GM19463 (cell line): ENCODE measurements at regions not wholly inside any gene's neighbourhood (a gene's known extent, or its start where the extent isn't known, plus 50 kb on each side); places are given as distances from the start of the nearest gene placed in this dataset.
A peak's percentile ranks its signal among the peaks of the same experiment; 100 is the strongest.
"Not testable (repeated sequence)": the region's sequence is repeated elsewhere in the genome, so short reads cannot be mapped to it uniquely, and the experiment has no call there.

Experiments used
- ATAC-seq: cut with Tn5 transposase; IDR thresholded peaks from one replicate; pipeline ENCODE4 v1.9.1; 2021; ENCODE audit warnings: mild to moderate bottlenecking, moderate library complexity; ENCODE audit not compliant: unreplicated experiment

GRCh38 chr2:199216253-199216652, 241.5 kb downstream of the SATB2 start:
- peak; percentile 76 for ATAC-seq

GRCh38 chr2:199207011-199207410, 250.7 kb downstream of the SATB2 start:
- ATAC-seq = no peak

DNA sequence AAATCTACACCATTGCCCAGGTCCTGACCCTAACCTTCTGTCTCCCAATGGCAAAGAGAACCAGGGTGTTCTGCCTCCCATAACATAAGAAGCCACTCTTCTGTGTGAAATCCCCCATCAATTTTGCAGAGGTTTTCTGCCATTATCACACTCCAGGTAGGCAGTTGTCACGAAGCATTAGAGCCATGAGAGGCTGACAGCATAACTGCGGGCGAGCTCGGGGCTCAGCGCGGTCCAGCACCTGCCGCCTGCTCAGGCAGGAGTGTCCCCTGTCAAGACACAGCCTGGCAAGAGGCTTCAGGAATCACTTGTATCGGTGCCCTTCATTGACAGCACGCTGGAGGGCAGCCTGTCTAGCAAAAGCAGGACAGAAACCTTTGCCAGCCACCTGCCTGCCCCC, 251.2 kb downstream of the SATB2 start:
- no peak for ATAC-seq

GRCh38 chr2:199202964-199203363, 254.8 kb downstream of the SATB2 start:
- no peak for ATAC-seq

GRCh38 chr2:199201539-199201938, 256.2 kb downstream of the SATB2 start:
- no peak for ATAC-seq

- no peak for ATAC-seq
Measured at GRCh38 chr2:199199797-199200196, 257.9 kb downstream of the SATB2 start.

DNA sequence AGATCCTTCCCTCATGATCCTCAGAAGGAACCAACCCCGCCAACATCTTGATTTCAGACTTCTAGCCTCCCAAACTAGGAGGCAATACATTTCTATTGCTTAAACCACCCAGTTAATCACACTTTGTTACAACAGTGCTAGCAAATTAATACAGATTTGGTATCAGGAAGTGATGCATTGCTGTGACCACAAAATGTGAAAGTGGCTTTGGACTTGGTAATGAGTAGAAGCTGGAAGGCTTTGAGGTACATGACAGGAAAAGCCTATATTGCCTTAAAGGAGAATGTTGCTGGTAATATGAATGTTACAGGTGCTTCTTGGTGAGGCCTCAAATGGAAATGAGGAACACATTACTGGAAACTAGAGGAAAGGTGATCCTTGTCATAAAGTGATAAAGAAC, 260.3 kb downstream of the SATB2 start:
- no peak for ATAC-seq

DNA sequence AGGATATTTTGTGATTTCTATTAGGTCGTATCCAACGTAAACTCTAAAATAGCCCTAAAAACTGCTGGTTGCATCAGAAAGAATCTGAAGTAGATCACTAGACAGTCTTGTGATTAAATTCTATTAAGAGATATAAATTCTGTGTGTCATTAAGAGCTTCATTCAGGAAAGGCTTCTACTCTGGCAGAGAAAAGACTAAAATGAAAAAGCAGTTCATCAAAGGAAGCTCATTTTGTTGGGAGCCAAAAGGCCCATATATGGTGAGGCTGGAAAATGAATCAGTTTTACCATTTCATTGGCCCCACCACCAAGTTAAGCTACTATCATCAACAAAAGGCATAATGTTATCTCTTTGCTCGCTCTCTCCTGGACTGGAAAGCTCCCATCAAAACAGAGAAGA, 261.1 kb downstream of the SATB2 start:
- ATAC-seq = no peak

GRCh38 chr2:199195927-199196502, 261.7 kb downstream of the SATB2 start:
- no peak for ATAC-seq

GRCh38 chr2:199191461-199191860, 266.3 kb downstream of the SATB2 start:
- ATAC-seq = no peak

GRCh38 chr2:199189229-199189628, 268.5 kb downstream of the SATB2 start:
- no peak for ATAC-seq

DNA sequence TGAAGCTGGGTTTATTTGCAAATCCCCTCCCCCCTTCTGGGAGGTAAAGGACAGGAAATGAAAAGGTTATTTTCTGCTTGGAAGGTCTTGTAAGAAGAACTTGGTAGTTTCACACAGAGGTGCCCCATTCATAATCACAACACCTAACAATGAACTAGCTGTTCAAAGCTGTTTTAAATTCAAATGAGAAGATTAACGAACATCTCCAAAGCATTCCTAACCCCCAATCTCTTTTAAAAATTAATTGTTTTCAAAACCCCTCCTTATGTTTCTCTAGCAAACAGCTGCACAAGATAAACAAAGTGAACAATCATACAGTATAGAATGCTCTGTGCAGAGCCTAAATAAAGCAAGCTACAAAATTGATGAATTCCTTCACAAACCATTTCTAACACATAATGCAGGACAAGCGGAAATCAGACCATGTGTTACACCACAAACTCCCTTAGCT, 271.4 kb downstream of the SATB2 start:
- ATAC-seq = no peak

GRCh38 chr2:199185174-199185573, 272.6 kb downstream of the SATB2 start:
- not testable (repeated sequence) for ATAC-seq

DNA sequence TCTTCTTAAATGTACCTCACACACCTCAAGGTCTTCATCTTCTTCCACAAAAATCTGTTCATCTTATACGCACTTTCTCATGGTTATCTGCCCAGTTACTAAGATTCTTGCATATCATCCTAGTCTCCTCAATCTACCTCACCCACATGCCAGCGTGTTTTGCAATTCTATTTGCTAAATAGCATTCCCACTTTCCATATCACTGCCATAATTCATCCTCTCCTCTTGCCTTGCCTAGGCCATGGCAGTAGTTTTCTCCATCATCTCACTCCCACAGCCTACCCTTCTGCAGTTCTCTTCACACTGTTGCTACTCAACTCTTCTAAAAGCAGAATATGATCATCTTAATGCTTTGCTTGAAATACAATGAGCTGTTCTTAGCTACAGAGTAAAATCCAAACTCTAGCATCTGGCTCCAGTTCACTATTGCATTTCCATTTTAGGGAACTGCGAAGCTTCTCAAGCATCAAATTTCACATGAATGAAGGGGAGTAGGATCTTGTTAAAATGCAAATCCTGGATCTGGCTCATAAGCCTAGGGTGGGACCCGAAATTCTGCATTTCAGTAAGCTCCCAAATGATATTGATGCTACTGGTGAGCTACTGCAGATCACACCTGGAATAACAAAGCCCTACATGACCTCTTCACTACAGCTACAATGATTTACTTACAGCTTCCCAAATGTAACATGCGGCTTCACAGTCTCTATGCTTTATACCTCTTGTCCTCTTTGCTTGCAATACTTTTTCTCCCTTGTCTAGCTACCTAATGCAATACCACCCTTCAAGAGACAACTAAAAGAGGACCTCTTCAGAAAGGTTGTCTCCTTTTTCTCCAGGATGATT, 293.9 kb downstream of the SATB2 start:
- ATAC-seq = no peak

DNA sequence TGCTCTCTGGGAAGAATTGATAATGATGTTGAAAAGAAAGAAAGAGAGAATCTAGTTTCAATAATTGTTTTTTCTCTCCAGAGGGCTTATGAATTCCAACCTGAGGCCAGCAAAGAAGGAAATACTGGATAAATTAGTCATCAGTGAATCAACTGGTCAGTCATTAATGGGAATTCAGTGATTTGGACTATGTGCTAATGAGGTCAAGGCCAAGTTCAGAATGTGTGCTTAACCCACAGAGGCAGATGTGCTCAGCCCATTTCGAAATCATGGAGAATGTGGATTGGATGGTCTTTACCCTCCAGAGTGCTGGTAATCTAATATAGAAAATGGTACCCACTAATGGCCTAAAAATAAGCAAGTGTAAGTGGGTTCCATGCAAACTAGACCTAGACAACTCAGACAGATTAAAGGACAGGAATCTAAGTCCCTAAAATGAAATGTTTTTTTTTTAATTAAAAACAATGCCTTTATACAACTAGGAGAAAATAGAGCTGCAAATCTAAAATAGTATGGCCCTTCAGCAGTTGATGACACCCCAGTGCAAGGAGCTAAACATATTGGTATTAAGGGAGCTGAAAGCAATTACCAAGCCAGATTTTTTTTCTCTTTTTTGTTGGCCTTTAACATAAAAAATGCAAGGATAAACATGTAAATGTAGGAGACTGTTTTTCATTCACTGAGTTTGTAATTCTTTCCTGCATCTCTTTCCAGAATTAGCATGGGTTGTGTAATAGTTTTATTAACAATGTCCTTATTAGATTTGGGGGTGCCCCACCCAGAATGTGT, 296.9 kb downstream of the SATB2 start:
- ATAC-seq = no peak

GRCh38 chr2:199160081-199160480, 297.7 kb downstream of the SATB2 start:
- no peak for ATAC-seq

DNA sequence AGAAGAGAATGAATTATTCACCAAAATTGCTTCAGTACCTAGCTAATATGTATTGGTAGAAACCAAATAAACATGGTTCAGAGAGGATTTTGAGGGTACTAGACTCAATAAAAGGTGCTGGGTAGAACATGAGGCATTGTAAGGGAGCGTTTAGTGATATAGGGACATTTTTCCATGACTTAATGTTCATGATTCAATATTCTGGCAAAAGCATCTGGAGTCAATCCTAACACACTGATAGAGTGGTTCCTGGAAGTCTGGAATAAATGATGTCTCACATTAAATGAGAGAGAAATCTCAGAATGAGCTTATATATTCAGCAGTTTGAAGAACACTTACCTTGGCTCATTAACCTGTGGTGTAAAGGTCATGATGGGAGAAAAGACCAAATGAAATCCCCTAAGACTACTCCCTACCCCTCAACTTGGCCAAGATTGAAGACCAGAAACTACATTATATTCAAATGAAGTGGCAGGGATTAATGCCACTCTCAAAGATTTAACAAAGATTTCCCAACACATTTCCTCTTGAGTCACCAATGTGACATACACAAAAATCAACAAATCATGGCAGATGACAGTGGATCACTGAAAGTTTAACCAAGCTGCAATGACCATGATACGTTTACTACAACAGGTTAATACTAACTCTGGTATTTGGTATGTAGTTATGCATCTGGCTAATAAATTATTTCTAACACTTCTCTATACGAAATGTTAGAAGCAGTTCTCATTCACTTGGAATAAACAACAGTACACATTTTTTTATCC, 309.5 kb downstream of the SATB2 start:
- ATAC-seq = no peak

- no peak for ATAC-seq
Measured at GRCh38 chr2:199147216-199147615, 310.5 kb downstream of the SATB2 start.

DNA sequence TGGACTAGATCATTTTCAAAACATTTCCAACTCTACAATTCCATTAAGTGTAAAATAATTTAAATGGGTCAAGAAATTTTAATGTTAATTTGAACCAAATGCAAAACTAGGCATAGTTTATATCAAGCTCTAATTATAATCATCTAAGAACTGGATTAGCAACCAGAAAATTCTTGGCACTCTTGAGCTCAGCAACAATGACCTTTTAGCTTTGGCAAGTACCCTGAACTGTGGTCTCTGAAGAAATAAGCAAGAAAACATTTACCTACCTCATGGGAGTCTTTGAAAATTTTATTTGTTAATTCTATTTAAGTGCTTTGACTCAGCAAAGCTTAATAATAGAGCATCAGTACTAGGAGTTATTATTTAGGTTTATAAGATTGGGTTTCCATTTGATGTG, 313.2 kb downstream of the SATB2 start:
- ATAC-seq = no peak

DNA sequence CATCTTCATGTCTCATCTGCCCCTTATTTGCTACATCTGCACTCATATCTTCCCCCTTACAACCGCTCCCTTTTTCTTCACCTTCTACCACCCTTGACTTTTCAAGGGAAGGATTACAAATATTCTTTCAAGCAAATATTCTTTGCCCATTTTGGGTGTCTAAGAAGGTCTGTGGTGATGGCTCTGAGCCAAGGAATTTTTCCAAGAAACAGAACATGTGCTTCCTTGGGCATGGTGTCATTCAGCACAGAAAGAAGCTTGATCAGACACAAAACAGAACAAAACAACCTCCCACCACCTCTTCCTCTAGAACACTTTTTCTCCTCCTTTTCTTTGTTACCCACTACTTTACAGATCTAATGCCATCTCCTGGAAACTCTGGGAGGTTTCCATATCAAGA, 313.7 kb downstream of the SATB2 start:
- no peak for ATAC-seq

GRCh38 chr2:199136681-199137080, 321.1 kb downstream of the SATB2 start:
- no peak for ATAC-seq
